WI38 (cell line): ENCODE measurements at regions not wholly inside any gene's neighbourhood (a gene's known extent, or its start where the extent isn't known, plus 50 kb on each side); places are given as distances from the start of the nearest gene placed in this dataset.

Experiments
- H3K4me3 ChIP-seq: 2 replicates; pipeline ENCODE4 v1.5.1; 2011; ENCODE audit warnings: low read depth, mild to moderate bottlenecking, control low read depth, low read length
- TF ChIP-seq, protein P1 (sequence below): IDR thresholded peaks from 2 replicates; pipeline ENCODE4 v1.5.1; 2012; ENCODE audit warnings: low read depth, mild to moderate bottlenecking, control low read depth, low read length

DNA sequence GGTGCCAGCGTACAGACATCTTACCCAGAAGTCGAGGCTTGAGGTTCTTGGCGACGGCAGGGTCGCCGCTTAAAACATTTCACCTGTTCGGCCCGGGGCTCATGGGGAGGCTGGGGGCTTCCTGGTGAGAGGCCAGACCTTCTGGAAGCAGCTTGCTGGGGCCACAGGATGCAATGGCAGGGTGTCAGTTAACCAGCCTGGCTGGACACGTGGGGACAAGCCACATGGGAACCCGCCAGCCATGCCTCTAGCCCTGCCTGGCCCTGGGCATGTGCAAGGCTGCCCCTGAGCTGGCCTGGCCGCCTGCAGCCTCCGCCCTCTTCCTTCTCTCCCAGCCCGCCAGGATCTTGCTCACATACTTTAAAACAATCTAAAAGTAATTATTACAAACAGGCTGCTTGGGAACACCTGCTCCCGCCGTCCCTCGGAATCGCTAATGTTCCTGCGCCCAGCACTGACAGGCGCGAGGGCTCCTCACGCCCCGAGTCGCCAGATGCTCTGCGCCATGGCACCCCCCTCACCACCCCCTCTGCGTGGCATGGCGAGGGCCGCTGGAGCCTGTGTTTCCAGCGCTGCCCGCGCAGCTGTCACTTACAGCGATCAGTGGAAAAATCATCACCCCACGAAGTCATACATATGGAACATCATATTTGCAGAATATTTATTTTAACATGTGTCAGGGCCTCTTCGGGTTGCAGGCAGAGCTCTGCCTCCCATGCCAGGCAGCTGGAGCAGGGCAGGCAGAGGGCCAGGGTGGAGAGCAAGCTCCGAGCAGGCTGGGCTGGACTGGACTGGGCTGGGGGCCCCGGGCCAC, 188.7 kb upstream of the GSE1 start:
- TF ChIP-seq, protein P1, sequence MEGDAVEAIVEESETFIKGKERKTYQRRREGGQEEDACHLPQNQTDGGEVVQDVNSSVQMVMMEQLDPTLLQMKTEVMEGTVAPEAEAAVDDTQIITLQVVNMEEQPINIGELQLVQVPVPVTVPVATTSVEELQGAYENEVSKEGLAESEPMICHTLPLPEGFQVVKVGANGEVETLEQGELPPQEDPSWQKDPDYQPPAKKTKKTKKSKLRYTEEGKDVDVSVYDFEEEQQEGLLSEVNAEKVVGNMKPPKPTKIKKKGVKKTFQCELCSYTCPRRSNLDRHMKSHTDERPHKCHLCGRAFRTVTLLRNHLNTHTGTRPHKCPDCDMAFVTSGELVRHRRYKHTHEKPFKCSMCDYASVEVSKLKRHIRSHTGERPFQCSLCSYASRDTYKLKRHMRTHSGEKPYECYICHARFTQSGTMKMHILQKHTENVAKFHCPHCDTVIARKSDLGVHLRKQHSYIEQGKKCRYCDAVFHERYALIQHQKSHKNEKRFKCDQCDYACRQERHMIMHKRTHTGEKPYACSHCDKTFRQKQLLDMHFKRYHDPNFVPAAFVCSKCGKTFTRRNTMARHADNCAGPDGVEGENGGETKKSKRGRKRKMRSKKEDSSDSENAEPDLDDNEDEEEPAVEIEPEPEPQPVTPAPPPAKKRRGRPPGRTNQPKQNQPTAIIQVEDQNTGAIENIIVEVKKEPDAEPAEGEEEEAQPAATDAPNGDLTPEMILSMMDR: no peak
- no peak overlapping the region for H3K4me3 ChIP-seq

DNA sequence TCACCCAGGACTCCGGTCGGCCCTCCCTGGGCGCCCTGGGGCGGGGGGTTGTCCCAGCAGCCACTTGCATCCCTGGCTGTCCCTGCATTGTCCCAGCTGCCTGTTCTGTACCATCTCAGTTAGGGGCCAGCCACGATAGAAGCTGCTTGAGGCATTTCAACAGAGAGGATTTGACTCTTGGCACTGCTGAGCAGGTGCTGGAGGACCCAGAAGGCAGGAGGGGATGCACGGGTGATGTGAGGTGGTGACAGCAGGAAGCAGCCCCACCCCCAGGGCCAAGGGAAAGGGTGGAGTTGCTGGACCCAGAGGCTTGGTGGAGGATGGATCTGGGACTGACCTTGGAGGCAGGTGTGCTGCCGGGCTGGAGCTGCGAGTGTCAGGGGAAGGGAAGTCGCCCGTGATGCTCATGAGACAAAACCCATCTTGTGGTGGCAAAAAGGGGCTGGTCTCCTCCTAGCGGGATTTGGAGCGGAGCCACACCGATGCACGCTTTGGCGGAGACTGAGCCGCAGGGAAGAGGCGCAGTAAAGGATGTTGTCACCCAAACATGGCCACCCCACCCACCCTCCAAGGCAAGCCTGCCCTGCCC, 188.0 kb upstream of the GSE1 start:
- TF ChIP-seq, protein P1: no peak
- no peak overlapping the region for H3K4me3 ChIP-seq

DNA sequence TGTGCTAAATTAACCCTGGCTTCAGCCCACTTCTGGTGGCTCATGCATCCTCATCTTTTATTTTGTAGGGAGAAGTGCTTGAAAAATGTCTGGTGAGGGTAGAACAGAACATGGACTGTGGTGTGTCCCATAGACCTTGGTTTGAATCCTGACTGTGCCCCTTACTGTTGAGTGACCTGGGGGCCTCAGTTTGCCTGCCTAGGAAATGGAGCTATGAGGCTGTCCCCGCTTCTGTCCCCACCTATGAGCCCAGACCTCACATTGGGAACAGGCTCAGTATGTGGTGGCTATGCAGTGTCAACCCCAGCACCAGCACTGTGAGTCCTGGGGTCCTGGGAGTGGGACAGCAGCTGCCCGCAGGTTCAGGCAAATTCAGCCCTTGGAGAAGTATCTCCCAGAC, 186.3 kb upstream of the GSE1 start:
- no peak overlapping the region for H3K4me3 ChIP-seq
- TF ChIP-seq, protein P1: no peak

DNA sequence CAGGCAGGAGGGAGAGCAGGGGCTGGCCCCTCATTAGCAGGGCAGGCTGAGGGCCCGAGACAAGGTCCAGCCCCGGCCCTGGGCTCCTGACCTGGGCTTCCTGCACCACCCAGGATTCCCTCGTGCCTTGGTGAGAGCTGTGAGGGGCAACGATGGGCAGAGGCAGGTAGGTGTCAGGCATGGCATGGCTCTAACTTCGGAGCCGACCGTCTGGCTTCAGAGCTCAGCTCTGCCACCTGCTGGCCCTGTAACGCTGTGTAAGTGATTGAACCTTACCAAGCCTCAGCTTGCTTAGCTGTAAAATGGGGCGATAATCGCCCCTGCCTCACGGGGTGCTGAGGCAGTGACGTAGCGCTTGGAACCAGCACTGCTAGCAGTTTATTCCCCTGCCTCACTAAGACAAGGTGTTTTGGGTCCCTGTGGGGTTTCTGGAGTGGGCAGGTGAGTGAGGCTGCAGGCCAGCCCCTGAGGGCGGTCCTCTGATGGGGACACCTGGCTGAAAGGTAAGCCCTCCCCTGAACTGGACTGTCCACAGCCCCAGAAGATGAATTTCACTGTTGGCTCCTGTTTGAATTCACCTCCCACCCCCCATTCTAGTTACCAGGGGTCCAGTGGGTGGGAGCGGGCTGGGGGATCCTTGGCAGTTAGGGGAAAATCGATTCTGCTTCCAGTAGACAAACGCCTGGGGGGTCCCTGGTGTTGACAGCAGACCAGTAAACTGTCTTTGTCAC, 184.8 kb upstream of the GSE1 start:
- TF ChIP-seq, protein P1: peak; percentile 50
- no peak overlapping the region for H3K4me3 ChIP-seq

DNA sequence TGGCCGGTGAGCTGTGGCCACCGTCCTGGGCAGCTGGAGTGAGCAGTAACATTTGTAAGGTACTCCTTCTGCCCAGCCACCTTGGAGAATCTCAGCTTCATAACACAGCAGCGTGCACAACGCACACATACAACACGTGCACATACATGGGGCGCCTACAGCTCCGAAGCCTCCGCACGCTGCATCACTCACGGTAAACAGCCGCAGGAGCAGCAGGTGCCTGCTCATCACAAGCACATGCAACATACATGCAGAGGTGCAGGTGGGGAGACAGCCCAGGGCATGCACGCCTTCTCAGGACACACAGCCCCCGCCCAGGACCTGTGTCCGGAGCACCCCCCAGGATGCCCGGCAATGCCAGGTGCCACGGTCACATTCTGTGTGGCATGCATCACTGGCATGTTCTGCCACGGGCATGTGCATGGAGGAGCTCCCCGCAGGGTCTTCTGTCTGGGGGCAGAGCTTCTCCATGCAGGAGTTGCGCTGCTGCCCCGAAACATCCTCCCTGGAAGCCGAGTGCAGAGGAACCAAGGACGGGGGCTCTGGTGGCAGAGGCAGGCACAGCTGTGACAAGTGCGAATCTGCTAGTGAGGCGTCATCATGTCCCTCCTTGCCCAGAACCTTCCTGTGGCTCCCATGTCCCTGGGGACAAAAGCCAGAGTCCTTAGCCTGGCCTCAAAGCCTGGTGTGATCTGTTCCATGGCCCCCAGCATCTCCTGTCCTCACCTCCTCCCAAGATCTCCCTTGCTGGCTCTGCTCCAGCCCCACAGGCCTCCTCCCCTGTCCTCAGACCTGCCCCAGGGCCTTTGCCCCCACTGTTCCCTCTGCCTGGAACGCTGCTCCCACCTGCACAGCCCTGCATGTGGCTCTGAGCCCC, 184.0 kb upstream of the GSE1 start:
- TF ChIP-seq, protein P1: no peak
- H3K4me3 ChIP-seq: no peak overlapping the region

DNA sequence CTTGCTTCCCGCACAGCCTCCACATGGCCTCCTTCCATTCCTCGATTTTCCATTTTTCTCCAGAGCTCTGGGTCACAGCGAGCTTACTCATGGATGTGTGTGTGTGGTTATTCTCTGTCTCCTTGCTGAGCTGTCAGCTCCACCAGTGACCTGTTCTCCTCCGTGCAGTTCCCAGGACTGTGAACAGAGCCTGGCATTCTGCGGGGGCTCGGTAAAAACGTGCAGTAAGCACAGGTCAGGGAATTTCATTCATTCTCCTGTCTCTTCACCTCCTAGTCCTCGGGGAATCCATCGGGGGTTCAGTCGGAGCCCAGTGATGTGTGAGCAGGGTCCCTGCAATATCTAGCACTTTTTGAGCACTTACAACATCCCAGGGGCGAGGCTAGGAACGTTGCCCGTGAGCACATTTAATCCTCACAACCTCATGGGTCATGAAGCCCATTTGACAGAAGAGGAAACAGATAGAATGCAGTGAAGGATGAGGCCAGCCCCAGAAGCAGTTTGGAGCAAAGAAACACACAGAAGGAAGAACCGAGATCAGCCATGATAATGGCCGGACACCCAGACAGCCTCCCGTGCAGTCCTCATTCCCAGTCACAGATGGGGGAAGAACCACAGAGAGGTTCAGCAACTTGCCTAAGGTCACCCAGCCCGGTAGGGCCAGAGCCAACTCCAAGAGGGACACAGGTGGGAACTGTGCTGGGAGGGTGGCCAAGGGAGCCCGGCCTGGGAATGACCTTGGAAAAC, 183.2 kb upstream of the GSE1 start:
- TF ChIP-seq, protein P1: no peak
- no peak overlapping the region for H3K4me3 ChIP-seq
